DMS 273 treated with DMSO at 0.1 percent for 48 hours (cell line): ENCODE measurements at regions not wholly inside any gene's neighbourhood (a gene's known extent, or its start where the extent isn't known, plus 50 kb on each side); places are given as distances from the start of the nearest gene placed in this dataset.

Experiments used
- DNase-seq: peaks from one replicate; lab custom pipeline; 2025; lab: John Stamatoyannopoulos, UW

DNA sequence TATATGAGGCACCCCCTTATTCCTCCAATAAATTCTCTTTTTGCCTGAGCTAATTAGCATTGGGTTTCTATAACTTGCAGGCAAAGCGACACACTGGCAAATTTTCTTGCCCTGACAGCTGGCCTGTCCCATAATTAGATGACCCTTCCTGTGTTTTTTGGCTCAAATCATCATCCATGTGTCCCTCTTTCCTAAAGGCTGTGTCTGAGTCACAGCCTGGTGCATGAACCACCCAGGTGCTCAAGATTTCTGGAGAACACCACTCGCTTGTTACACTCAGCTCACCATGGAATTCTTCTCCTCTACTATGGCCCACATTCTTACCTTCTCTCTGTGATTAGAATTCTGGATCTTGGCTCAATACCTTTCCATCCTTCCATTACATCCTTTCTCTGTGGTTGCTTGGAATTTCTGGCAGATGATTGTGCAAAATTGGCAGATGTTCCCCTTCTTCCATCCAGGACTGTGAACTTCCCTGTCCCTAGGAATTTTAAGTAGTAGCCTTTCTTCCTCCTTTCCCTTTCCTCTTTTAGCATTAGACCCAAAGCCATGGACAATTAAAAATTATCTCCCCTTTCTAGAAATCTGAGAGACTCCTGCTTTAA lies 116.0 kb upstream of the ANKRD1 start:
- no peak for DNase-seq

GRCh38 chr10:91038971-91039370 lies 118.1 kb upstream of the ANKRD1 start:
- DNase-seq, result no peak

DNA sequence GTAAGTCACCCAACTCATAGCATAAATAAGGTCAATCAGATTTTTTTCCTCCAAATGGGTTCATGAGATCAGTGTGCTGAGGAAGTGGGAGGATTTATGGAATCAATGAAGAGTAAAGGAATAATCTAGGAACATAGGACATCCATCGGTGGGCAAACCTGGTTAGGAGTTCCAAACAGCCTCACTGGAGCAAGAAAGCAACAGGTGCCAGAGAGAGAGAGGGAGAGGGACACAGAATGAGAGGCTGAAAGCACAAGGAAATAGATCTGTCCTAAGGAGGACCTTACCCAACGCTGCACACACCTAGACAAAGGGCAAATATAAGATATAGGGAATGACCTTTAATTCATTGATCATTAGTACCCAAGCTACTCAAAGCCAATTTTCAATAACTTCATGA lies 119.5 kb upstream of the ANKRD1 start:
- no peak for DNase-seq

GRCh38 chr10:91042069-91042468 lies 121.2 kb upstream of the ANKRD1 start:
- no peak for DNase-seq

GRCh38 chr10:91043173-91043910 lies 122.5 kb upstream of the ANKRD1 start:
- DNase-seq, result no peak

- no peak for DNase-seq
Measured at GRCh38 chr10:91046869-91047268, 126.0 kb upstream of the ANKRD1 start.

GRCh38 chr10:91048380-91048779 lies 127.5 kb upstream of the ANKRD1 start:
- no peak for DNase-seq

- DNase-seq, result peak; percentile 42
Measured at GRCh38 chr10:91049296-91049987, 128.6 kb upstream of the ANKRD1 start.

GRCh38 chr10:91049988-91050360 lies 129.1 kb upstream of the ANKRD1 start:
- peak; percentile 20 for DNase-seq

- DNase-seq, result peak; percentile 14
Measured at GRCh38 chr10:91050371-91051034, 129.6 kb upstream of the ANKRD1 start.

- peak; percentile 55 for DNase-seq
Measured at GRCh38 chr10:91051829-91052228, 130.9 kb upstream of the ANKRD1 start.

- DNase-seq, result no peak
Measured at GRCh38 chr10:91054325-91054724, 133.4 kb upstream of the ANKRD1 start.

GRCh38 chr10:91061187-91061586 lies 140.3 kb upstream of the ANKRD1 start:
- no peak for DNase-seq

- DNase-seq, result no peak
Measured at GRCh38 chr10:91061608-91062007, 140.7 kb upstream of the ANKRD1 start.

- DNase-seq, result no peak
Measured at GRCh38 chr10:91062091-91062490, 141.2 kb upstream of the ANKRD1 start.

DNA sequence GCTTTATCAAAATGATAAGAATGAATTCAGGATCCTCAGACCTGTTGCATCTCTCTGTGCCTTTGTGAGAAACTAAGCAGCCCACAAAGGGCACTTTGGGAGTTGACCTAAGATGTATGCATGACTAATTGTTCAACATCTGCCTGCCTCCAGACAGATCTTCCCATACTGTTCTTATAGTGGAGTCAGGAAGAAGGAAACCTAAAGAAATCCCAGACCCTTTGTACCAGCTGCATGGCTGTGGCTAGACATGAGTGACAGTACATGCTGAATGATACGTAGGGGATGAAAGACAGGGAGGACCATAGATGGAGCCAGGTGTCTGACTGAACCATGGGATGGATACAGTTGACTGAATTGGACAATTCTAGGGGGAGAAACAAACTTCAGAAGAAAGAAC lies 148.7 kb upstream of the PCGF5 start:
- DNase-seq, result no peak

DNA sequence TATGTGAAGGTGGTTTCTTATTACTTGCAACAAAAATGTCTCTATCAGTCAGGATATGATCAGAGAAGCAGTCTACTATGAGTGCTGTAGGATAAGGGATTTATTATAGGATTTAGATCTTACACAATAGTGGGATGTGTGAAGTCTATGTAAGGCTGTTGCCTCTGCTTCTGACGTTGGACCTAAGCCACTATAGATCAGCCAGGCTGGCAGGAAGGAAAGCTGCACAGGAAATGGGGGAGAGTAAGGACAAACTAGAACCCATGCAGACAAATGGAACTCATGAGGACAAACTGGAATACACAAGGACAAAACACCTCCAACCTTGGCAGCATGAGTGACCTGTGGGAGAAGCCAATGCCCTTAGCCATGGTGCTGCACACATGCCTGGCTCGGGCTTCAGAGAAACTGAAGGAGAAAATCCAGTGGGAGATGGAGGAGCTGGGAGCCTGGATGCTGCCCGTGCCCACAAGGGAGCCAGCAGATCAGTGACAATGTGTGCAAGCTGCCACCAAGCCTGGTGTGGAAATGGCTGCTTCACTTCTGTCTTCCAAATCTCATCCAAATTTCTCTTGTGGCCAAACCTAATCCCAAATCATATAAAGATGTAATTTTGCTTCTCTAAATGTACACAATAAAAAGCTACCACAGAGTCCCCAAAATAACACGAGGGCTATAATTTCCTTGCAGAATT lies 147.0 kb upstream of the PCGF5 start:
- DNase-seq, result no peak

DNA sequence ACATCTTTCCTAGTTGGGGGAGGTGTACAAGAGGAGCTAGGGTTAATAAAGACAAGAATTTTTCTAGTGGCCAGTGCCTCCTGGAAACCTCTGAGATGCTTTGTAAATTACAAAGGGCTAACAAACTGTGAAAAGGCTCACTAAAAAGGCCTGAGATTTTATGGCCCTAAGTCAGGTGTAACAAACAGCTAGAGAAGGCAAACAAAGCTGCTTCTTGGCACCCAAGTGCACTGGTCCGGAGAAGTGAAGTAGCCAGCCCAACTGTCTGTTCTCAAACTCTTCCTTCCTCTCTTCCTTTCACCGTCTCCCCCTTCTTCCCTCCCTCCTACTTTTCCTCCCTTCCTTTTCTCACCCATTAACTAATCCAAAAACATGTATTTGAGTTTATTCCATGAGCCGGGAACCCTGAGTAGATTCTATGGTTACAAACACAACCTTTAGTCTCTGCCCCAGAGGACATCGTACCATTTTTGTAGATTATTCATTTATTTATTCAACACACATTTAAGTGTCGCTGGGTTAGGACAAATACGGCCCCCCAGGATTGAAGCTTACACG lies 143.4 kb upstream of the PCGF5 start:
- no peak for DNase-seq

DNA sequence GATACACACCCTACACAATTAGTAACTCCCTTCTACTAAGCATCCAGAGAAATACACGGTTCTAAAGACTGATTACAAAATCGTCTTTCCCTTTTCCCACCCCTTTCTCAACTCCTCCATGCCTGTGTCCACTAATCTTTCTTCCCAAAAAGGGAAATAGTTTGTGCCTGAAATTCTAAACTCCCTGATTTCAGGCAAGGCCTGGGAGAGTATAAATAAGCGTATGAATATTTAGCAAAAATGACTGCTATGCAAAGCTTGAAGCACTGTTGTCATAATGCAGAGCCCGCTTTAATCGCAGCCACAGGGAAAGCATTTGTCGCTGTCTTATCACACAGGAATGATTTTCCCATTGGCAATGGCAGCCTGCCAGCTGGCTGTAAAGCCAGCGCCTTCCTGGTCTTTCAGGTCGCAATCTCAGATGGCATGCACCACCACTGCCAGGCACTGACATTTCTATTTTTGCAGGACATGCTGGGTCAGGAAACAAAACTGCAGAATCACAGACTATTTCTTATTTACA lies 142.9 kb upstream of the PCGF5 start:
- no peak for DNase-seq

DNA sequence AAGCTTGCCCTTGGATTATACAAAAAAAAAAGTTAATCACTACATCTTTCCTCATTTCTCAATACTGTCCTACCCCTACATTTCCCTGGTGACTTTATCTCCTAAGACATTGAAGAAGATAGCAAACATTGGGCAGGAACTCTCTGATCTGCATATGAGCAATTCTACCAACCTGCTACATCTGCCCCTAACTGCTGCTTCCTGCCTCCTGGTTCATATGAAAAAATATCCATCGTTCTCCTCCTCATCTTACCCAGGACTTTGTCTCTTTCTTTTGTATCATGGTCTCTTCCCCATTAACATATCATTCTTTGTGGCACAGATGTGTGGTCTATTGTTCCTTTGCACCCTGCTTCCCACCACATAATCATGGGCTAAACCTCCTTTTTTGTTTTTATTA lies 139.7 kb upstream of the PCGF5 start:
- no peak for DNase-seq

DNA sequence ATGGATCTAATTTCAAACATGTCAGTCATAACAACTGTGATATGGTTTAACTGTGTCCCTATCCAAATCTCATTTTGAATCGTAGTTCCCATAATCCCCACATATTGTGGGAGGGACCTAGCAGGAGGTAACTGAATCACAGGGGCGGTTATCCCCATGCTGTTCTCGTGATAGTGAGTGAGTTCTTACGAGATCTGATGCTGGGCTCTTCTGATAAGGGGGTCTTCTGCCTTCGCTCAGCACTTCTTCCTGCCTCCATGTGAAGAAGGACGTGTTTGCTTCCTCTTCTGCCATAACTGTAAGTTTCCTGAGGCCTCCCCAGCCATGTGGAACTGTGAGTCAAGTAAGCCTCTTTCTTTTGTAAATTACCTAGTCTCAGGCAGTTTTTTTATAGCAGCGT lies 138.0 kb upstream of the PCGF5 start:
- no peak for DNase-seq
